ENCODE measurements at regions not wholly inside any gene's neighbourhood (a gene's known extent, or its start where the extent isn't known, plus 50 kb on each side); places are given as distances from the start of the nearest gene placed in this dataset.
"Not testable (repeated sequence)": the region's sequence is repeated elsewhere in the genome, so short reads cannot be mapped to it uniquely, and the experiment has no call there.

GRCh38 chr16:5979905-5980550, 882.4 kb upstream of the EEF2KMT start:
- no peak for DNase-seq (ENCODE audit: low read depth)

GRCh38 chr16:5977329-5977728, 879.7 kb upstream of the EEF2KMT start:
- no peak for DNase-seq (ENCODE audit: low read depth)

GRCh38 chr16:5972747-5973146, 875.2 kb upstream of the EEF2KMT start:
- DNase-seq (ENCODE audit: low read depth): no peak

GRCh38 chr16:5971924-5972323, 874.3 kb upstream of the EEF2KMT start:
- DNase-seq (ENCODE audit: low read depth): no peak

GRCh38 chr16:5971106-5971505, 873.5 kb upstream of the EEF2KMT start:
- DNase-seq (ENCODE audit: low read depth): no peak

- DNase-seq (ENCODE audit: low read depth): no peak
These were observed 868.4 kb upstream of the EEF2KMT start for GRCh38 chr16:5966004-5966403.

GRCh38 chr16:5965321-5965720, 867.7 kb upstream of the EEF2KMT start:
- DNase-seq (ENCODE audit: low read depth): no peak

GRCh38 chr16:5951486-5951885, 853.9 kb upstream of the EEF2KMT start:
- DNase-seq (ENCODE audit: low read depth): no peak

- no peak for DNase-seq (ENCODE audit: low read depth)
These were observed 847.4 kb upstream of the EEF2KMT start for GRCh38 chr16:5944971-5945370.

GRCh38 chr16:5938607-5939006, 841.0 kb upstream of the EEF2KMT start:
- DNase-seq (ENCODE audit: low read depth): no peak

- no peak for DNase-seq (ENCODE audit: low read depth)
These were observed 835.3 kb upstream of the EEF2KMT start for GRCh38 chr16:5932906-5933305.

- no peak for DNase-seq (ENCODE audit: low read depth)
These were observed 831.0 kb upstream of the EEF2KMT start for GRCh38 chr16:5928476-5929065.

GRCh38 chr16:5925850-5926249, 828.3 kb upstream of the EEF2KMT start:
- no peak for DNase-seq (ENCODE audit: low read depth)

GRCh38 chr16:5922686-5923085, 825.1 kb upstream of the EEF2KMT start:
- no peak for DNase-seq (ENCODE audit: low read depth)

- no peak for DNase-seq (ENCODE audit: low read depth)
These were observed 821.1 kb upstream of the EEF2KMT start for GRCh38 chr16:5918567-5919130.

GRCh38 chr16:5917436-5918195, 820.0 kb upstream of the EEF2KMT start:
- DNase-seq (ENCODE audit: low read depth): no peak

GRCh38 chr16:5916711-5917191, 819.2 kb upstream of the EEF2KMT start:
- DNase-seq (ENCODE audit: low read depth): no peak

GRCh38 chr16:5911241-5911640, 813.6 kb upstream of the EEF2KMT start:
- no peak for DNase-seq (ENCODE audit: low read depth)

GRCh38 chr16:5909556-5909955, 812.0 kb upstream of the EEF2KMT start:
- not testable (repeated sequence) for DNase-seq (ENCODE audit: low read depth)

- no peak for DNase-seq (ENCODE audit: low read depth)
These were observed 809.9 kb upstream of the EEF2KMT start for GRCh38 chr16:5907544-5907943.

- DNase-seq (ENCODE audit: low read depth): no peak
These were observed 808.8 kb upstream of the EEF2KMT start for GRCh38 chr16:5906351-5906750.

- DNase-seq (ENCODE audit: low read depth): no peak
These were observed 808.3 kb upstream of the EEF2KMT start for GRCh38 chr16:5905935-5906334.

- DNase-seq (ENCODE audit: low read depth): no peak
These were observed 806.2 kb upstream of the EEF2KMT start for GRCh38 chr16:5903832-5904231.
